ENCODE measurements at regions not wholly inside any gene's neighbourhood (a gene's known extent, or its start where the extent isn't known, plus 50 kb on each side); places are given as distances from the start of the nearest gene placed in this dataset.

GRCh38 chr6:119894811-119895210 is 545.2 kb upstream of the MAN1A1 start:
- POLR2A ChIA-PET (ENCODE audit: partially characterized antibody) = no interaction called here
- no peaks in the 10 kb centered on the region for H3K36me3 ChIP-seq (ENCODE audit: control insufficient read depth in 2 of 4, insufficient read depth in 4 of 4, low read length in 3 of 4)

More at GRCh38 chr6:119894811-119895210, 545.2 kb upstream of the MAN1A1 start:
- Histone ChIP-seq H4K20me1 (replicated peaks in 1 of 2; ENCODE audit: control insufficient read depth in 1 of 2, insufficient read depth in 2 of 2, low read length in 2 of 2) (no peaks in the 10 kb centered on the region), H3K79me1 (ENCODE audit: low read depth, low read length) (no peaks in the 10 kb centered on the region), H3K27ac (ENCODE audit: low read depth, low read length) (no peak overlapping the region), H3K9ac (replicated peaks in 1 of 4; ENCODE audit: extremely low read depth in 1 of 4, low read depth in 3 of 4, low read length in 3 of 4) (no peak overlapping the region), H4K8ac (ENCODE audit: extremely low read depth, insufficient read depth, low read length) (no peak overlapping the region), H2BK120ac (replicated peaks; ENCODE audit: low read depth, low read length) (no peak overlapping the region), H2AFZ (ENCODE audit: low read length) (no peak overlapping the region), H2AK5ac (ENCODE audit: low read depth, low read length) (no peak overlapping the region), H3K79me2 (ENCODE audit: control insufficient read depth in 1 of 2, insufficient read depth in 2 of 2, low read length in 2 of 2) (no peaks in the 10 kb centered on the region), H3K27me3 (replicated peaks in 1 of 4; ENCODE audit: control insufficient read depth in 3 of 4, extremely low read depth in 1 of 4, insufficient read depth in 3 of 4, low read length in 3 of 4) (no peaks in the 10 kb centered on the region), H2BK5ac (ENCODE audit: low read depth, low read length) (no peak overlapping the region), H3K4me2 (ENCODE audit: insufficient read depth in 1 of 2, low read depth in 2 of 2, low read length in 2 of 2) (no peak overlapping the region), H2BK15ac (ENCODE audit: low read length) (no peak overlapping the region), H3K56ac (replicated peaks; ENCODE audit: insufficient read length, low read depth, low read length) (no peak overlapping the region), H3K23ac (ENCODE audit: insufficient read length) (no peak overlapping the region), H4K91ac (replicated peaks; ENCODE audit: insufficient read length, low read length) (no peak overlapping the region), H3K9me3 (ENCODE audit: insufficient read depth in 2 of 2, low read depth in 1 of 2, low read length in 1 of 2) (no peaks in the 10 kb centered on the region), H3K23me2 (ENCODE audit: low read depth, low read length) (no peaks in the 10 kb centered on the region), H2BK12ac (ENCODE audit: low read depth, low read length) (no peak overlapping the region), H4K5ac (ENCODE audit: insufficient read length, low read depth, low read length) (no peak overlapping the region), H3K4ac (replicated peaks; ENCODE audit: insufficient read length, low read depth, low read length) (no peak overlapping the region), H3K4me1 (replicated peaks in 1 of 4; ENCODE audit: control insufficient read depth in 3 of 4, insufficient read depth in 4 of 4, low read length in 3 of 4) (no peaks in the 10 kb centered on the region), H3K4me3 (ENCODE audit: extremely low read depth in 1 of 4, insufficient read depth in 2 of 4, low read depth in 3 of 4, low read length in 4 of 4) (no peak overlapping the region), H2BK20ac (ENCODE audit: low read length) (no peak overlapping the region), H3K14ac (ENCODE audit: insufficient read length) (no peak overlapping the region), H3K18ac (ENCODE audit: extremely low read depth, low read length) (no peak overlapping the region)
- no peak for TF ChIP-seq CBX8 (IDR thresholded peaks at IDR 0.05; ENCODE audit: borderline replicate concordance, low read depth, low read length)
- FAIRE-seq = no peak
- DNase-seq (ENCODE audit: low read depth in 1 of 2, low spot score in 2 of 2) = no peak
- CTCF ChIA-PET (ENCODE audit: partially characterized antibody) = interaction anchor here (1.0 kb wide), 1 partner anchor 23 kb away, joined by 3 read pairs; no protein-coding TSS in a partner anchor
